ENCODE measurements at regions not wholly inside any gene's neighbourhood (a gene's known extent, or its start where the extent isn't known, plus 50 kb on each side); places are given as distances from the start of the nearest gene placed in this dataset.
"Not testable (repeated sequence)": the region's sequence is repeated elsewhere in the genome, so short reads cannot be mapped to it uniquely, and the experiment has no call there.

DNA sequence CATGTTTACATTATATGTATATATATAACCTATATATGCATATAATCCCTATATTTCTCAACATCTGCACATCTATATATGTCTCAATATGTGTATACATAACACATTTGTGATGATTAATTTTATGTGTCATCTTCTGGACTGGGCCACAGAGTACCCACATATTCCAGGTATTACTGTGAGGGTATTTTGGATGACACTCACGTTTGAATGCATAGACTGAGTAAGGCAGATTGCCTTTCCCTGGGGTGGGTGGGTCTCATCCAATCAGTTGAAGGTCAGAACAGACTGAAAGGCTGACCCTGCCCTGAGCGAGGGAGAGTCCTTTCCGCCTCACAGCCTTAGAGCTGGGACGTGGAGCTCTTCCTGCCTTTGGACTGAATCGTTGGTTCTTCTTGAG is 295.2 kb upstream of the PFKP start (continued):
- TF ChIP-seq ZNF281 (CRISPR knock-in tag; IDR thresholded peaks at IDR 0.05) (no peak), ZBTB43 (CRISPR knock-in tag; IDR thresholded peaks at IDR 0.05) (no peak), FOXJ3 (CRISPR knock-in tag; IDR thresholded peaks at IDR 0.05; ENCODE audit: borderline replicate concordance) (no peak), EMX1 (CRISPR knock-in tag; IDR thresholded peaks at IDR 0.05) (no peak)

- H3K27me3 Mint-ChIP-seq (ENCODE audit: low read depth); CTCF ChIA-PET; H3K4me3 Mint-ChIP-seq; H3K36me3 Mint-ChIP-seq; H3K4me1 Mint-ChIP-seq; ATAC-seq; H3K27ac Mint-ChIP-seq; POLR2A ChIA-PET; DNase-seq (ENCODE audit: low spot score): not testable (repeated sequence)
- H3K9me3 Mint-ChIP-seq = peaks cover 20% of the 10 kb centered on the region
Measured at GRCh38 chr10:2767293-2767692, 300.1 kb upstream of the PFKP start.

- Mint-ChIP-seq H3K4me3 (no peak overlapping the region), H3K36me3 (peaks cover 2% of the 10 kb centered on the region; the same call in 1 of the 2 replicates), H3K4me1 (0 out of 2 replicates have a peak, but pooled peaks cover 6% of the 10 kb centered on the region), H3K27ac (no peak overlapping the region), H3K9me3 (peaks cover 21% of the 10 kb centered on the region), H3K27me3 (ENCODE audit: low read depth) (peaks cover 3% of the 10 kb centered on the region; the same call in 1 of the 2 replicates)
- no peak for DNase-seq (ENCODE audit: low spot score)
- ATAC-seq = no peak
- no peak for TF ChIP-seq GRHL2 (CRISPR knock-in tag; IDR thresholded peaks at IDR 0.05; ENCODE audit: insufficient replicate concordance, severe bottlenecking)
- no peak for TF ChIP-seq ESRRA (CRISPR knock-in tag; IDR thresholded peaks at IDR 0.05; ENCODE audit: borderline replicate concordance)
- no peak for TF ChIP-seq TEAD1 (CRISPR knock-in tag; IDR thresholded peaks at IDR 0.05)
- TF ChIP-seq, protein P1, sequence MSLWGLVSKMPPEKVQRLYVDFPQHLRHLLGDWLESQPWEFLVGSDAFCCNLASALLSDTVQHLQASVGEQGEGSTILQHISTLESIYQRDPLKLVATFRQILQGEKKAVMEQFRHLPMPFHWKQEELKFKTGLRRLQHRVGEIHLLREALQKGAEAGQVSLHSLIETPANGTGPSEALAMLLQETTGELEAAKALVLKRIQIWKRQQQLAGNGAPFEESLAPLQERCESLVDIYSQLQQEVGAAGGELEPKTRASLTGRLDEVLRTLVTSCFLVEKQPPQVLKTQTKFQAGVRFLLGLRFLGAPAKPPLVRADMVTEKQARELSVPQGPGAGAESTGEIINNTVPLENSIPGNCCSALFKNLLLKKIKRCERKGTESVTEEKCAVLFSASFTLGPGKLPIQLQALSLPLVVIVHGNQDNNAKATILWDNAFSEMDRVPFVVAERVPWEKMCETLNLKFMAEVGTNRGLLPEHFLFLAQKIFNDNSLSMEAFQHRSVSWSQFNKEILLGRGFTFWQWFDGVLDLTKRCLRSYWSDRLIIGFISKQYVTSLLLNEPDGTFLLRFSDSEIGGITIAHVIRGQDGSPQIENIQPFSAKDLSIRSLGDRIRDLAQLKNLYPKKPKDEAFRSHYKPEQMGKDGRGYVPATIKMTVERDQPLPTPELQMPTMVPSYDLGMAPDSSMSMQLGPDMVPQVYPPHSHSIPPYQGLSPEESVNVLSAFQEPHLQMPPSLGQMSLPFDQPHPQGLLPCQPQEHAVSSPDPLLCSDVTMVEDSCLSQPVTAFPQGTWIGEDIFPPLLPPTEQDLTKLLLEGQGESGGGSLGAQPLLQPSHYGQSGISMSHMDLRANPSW (CRISPR knock-in tag; conservative IDR thresholded peaks at IDR 0.05; ENCODE audit: low read depth) = no peak
- ChIA-PET POLR2A (interaction anchor here (0.6 kb wide), 1 partner anchor 17 kb away, joined by 3 read pairs; no protein-coding TSS in a partner anchor), CTCF (no interaction called here)
Measured at GRCh38 chr10:2761971-2762370, 305.4 kb upstream of the PFKP start.

DNA sequence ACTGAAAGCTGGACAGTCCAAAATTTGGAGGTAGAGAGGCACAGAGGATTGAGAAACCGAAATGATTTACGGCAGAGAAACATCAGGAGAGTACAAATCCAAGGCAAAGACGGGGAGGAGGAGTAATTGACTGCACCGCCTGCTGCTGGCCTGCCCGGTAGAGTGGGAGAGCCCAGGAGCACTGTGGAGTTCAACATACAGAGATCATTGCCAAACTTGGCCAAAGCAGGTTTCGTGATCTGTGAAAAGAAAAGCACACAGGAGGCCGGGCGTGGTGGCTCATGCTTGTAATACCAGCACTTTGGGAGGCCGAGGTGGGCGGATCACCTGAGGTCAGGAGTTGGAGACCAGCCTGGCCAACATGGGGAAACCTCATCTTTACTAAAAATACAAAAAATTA is 306.0 kb upstream of the PFKP start:
- Mint-ChIP-seq H3K4me1 (0 out of 2 replicates have a peak, but pooled peaks cover 6% of the 10 kb centered on the region), H3K4me3 (no peak overlapping the region), H3K27me3 (ENCODE audit: low read depth) (peaks cover 3% of the 10 kb centered on the region; the same call in 1 of the 2 replicates), H3K36me3 (peaks cover 2% of the 10 kb centered on the region; the same call in 1 of the 2 replicates), H3K9me3 (peaks cover 21% of the 10 kb centered on the region), H3K27ac (no peak overlapping the region)
- no peak for TF ChIP-seq FOXP1 (CRISPR knock-in tag; IDR thresholded peaks at IDR 0.05; ENCODE audit: borderline replicate concordance)
- no peak for TF ChIP-seq ZNF671 (CRISPR knock-in tag; IDR thresholded peaks at IDR 0.05)
- TF ChIP-seq, protein P2, sequence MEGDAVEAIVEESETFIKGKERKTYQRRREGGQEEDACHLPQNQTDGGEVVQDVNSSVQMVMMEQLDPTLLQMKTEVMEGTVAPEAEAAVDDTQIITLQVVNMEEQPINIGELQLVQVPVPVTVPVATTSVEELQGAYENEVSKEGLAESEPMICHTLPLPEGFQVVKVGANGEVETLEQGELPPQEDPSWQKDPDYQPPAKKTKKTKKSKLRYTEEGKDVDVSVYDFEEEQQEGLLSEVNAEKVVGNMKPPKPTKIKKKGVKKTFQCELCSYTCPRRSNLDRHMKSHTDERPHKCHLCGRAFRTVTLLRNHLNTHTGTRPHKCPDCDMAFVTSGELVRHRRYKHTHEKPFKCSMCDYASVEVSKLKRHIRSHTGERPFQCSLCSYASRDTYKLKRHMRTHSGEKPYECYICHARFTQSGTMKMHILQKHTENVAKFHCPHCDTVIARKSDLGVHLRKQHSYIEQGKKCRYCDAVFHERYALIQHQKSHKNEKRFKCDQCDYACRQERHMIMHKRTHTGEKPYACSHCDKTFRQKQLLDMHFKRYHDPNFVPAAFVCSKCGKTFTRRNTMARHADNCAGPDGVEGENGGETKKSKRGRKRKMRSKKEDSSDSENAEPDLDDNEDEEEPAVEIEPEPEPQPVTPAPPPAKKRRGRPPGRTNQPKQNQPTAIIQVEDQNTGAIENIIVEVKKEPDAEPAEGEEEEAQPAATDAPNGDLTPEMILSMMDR (IDR thresholded peaks at IDR 0.05) = no peak
- TF ChIP-seq ZSCAN18 (CRISPR knock-in tag; IDR thresholded peaks at IDR 0.05) = no peak
- no peak for TF ChIP-seq NFYB (CRISPR knock-in tag; conservative IDR thresholded peaks at IDR 0.05; ENCODE audit: low read depth)
- TF ChIP-seq TP53 (CRISPR knock-in tag; IDR thresholded peaks at IDR 0.05) = no peak
- no peak for TF ChIP-seq ZNF425 (CRISPR knock-in tag; conservative IDR thresholded peaks at IDR 0.05)
- no peak for TF ChIP-seq RELA (CRISPR knock-in tag; IDR thresholded peaks at IDR 0.05; ENCODE audit: borderline replicate concordance)
- DNase-seq (ENCODE audit: low spot score) (no peak), ATAC-seq (no peak)
- ChIA-PET CTCF (no interaction called here), POLR2A (interaction anchor here (0.6 kb wide), 1 partner anchor 18 kb away, joined by 3 read pairs; no protein-coding TSS in a partner anchor)
